ENCODE measurements at regions not wholly inside any gene's neighbourhood (a gene's known extent, or its start where the extent isn't known, plus 50 kb on each side); places are given as distances from the start of the nearest gene placed in this dataset.

- DNase-seq (no peak), ATAC-seq (no peak)
- Mint-ChIP-seq H3K27me3 (no peaks in the 10 kb centered on the region), H3K4me3 (no peak overlapping the region), H3K36me3 (no peaks in the 10 kb centered on the region), H3K27ac (no peak overlapping the region), H3K9me3 (peaks cover 0 to 14% (median 6%) of the 10 kb centered on the region in 11 donors), H3K4me1 (no peaks in the 10 kb centered on the region)
- Histone ChIP-seq H3K36me3 (ENCODE audit: control insufficient read depth in 2 of 3, insufficient read depth in 3 of 3, low read length in 3 of 3) (no peaks in the 10 kb centered on the region), H3K4me1 (ENCODE audit: control insufficient read depth in 2 of 2, insufficient read depth in 2 of 2, low read length in 2 of 2) (no peaks in the 10 kb centered on the region), H3K9me3 (ENCODE audit: control insufficient read depth in 2 of 3, low read length in 3 of 3) (no peaks in the 10 kb centered on the region), H3K27ac (ENCODE audit: low read depth, low read length) (no peak overlapping the region), H3K4me3 (ENCODE audit: low read length) (no peak overlapping the region), H3K27me3 (ENCODE audit: control insufficient read depth in 2 of 2, insufficient read depth in 2 of 2, low read length in 2 of 2) (no peaks in the 10 kb centered on the region)
- POLR2A ChIA-PET: no interaction called here
- CTCF ChIA-PET: no interaction called here
- intact Hi-C loops (cut with micrococcal nuclease): no loop called here
These were observed 520.1 kb upstream of the FRG1 start for GRCh38 chr4:189420572-189420971.

- ChIA-PET POLR2A (no interaction called here), CTCF (no interaction called here)
- no peak overlapping the region for H3K27ac ChIP-seq (ENCODE audit: low read depth, low read length)
- H3K4me1 Mint-ChIP-seq: no peaks in the 10 kb centered on the region
- intact Hi-C loops (cut with micrococcal nuclease): no loop called here
- no peaks in the 10 kb centered on the region for H3K36me3 ChIP-seq (ENCODE audit: control insufficient read depth in 2 of 3, insufficient read depth in 3 of 3, low read length in 3 of 3)
- H3K9me3 Mint-ChIP-seq: peaks cover 2 to 32% (median 12%) of the 10 kb centered on the region in 11 donors
- ATAC-seq (no peak), DNase-seq (no peak)
- no peak overlapping the region for H3K4me3 Mint-ChIP-seq
- no peak overlapping the region for H3K4me3 ChIP-seq (ENCODE audit: low read length)
- peaks cover 0 to 5% (median 0%) of the 10 kb centered on the region in 5 donors for H3K27me3 Mint-ChIP-seq
- H3K27ac Mint-ChIP-seq: no peak overlapping the region
- peaks cover 0 to 4% (median 0%) of the 10 kb centered on the region in 5 donors for H3K36me3 Mint-ChIP-seq
- H3K4me1 ChIP-seq (ENCODE audit: control insufficient read depth in 2 of 2, insufficient read depth in 2 of 2, low read length in 2 of 2): no peaks in the 10 kb centered on the region
- no peaks in the 10 kb centered on the region for H3K9me3 ChIP-seq (ENCODE audit: control insufficient read depth in 2 of 3, low read length in 3 of 3)
- H3K27me3 ChIP-seq (ENCODE audit: control insufficient read depth in 2 of 2, insufficient read depth in 2 of 2, low read length in 2 of 2): no peaks in the 10 kb centered on the region
These were observed 504.5 kb upstream of the FRG1 start for GRCh38 chr4:189436207-189436606.

GRCh38 chr4:189440716-189441115 is 500.0 kb upstream of the FRG1 start:
- H3K9me3 ChIP-seq (ENCODE audit: control insufficient read depth in 2 of 3, low read length in 3 of 3): no peaks in the 10 kb centered on the region
- peaks cover 0 to 14% (median 5%) of the 10 kb centered on the region in 11 donors for H3K9me3 Mint-ChIP-seq
- CTCF ChIA-PET: no interaction called here
- no peak overlapping the region for H3K4me3 ChIP-seq (ENCODE audit: low read length)
- POLR2A ChIA-PET: no interaction called here
- ATAC-seq (no peak), DNase-seq (no peak)
- no peaks in the 10 kb centered on the region for H3K36me3 ChIP-seq (ENCODE audit: control insufficient read depth in 2 of 3, insufficient read depth in 3 of 3, low read length in 3 of 3)
- H3K4me1 Mint-ChIP-seq: no peaks in the 10 kb centered on the region
- no peaks in the 10 kb centered on the region for H3K27me3 ChIP-seq (ENCODE audit: control insufficient read depth in 2 of 2, insufficient read depth in 2 of 2, low read length in 2 of 2)
- no peak overlapping the region for H3K27ac Mint-ChIP-seq
- H3K27ac ChIP-seq (ENCODE audit: low read depth, low read length): no peak overlapping the region
- no peaks in the 10 kb centered on the region for H3K4me1 ChIP-seq (ENCODE audit: control insufficient read depth in 2 of 2, insufficient read depth in 2 of 2, low read length in 2 of 2)
- peaks cover 0 to 5% (median 0%) of the 10 kb centered on the region in 5 donors for H3K27me3 Mint-ChIP-seq
- peaks cover 0 to 4% (median 0%) of the 10 kb centered on the region in 5 donors for H3K36me3 Mint-ChIP-seq
- intact Hi-C loops (cut with micrococcal nuclease): no loop called here
- H3K4me3 Mint-ChIP-seq: no peak overlapping the region

- H3K36me3 Mint-ChIP-seq: no peaks in the 10 kb centered on the region
- CTCF ChIA-PET: no interaction called here
These were observed 497.3 kb upstream of the FRG1 start for GRCh38 chr4:189443341-189443740.

GRCh38 chr4:189445613-189446012 is 495.1 kb upstream of the FRG1 start:
- no peak overlapping the region for H3K4me3 Mint-ChIP-seq
- H3K36me3 ChIP-seq (ENCODE audit: control insufficient read depth in 2 of 3, insufficient read depth in 3 of 3, low read length in 3 of 3): no peaks in the 10 kb centered on the region
- no peaks in the 10 kb centered on the region for H3K27me3 ChIP-seq (ENCODE audit: control insufficient read depth in 2 of 2, insufficient read depth in 2 of 2, low read length in 2 of 2)
- no peaks in the 10 kb centered on the region for H3K36me3 Mint-ChIP-seq
- H3K27ac Mint-ChIP-seq: no peak overlapping the region
- no peak overlapping the region for H3K27ac ChIP-seq (ENCODE audit: low read depth, low read length)
- ATAC-seq: no peak
- H3K27me3 Mint-ChIP-seq: peaks cover 0 to 4% (median 0%) of the 10 kb centered on the region in 5 donors
- H3K9me3 ChIP-seq (ENCODE audit: control insufficient read depth in 2 of 3, low read length in 3 of 3): no peaks in the 10 kb centered on the region
- no peak overlapping the region for H3K4me3 ChIP-seq (ENCODE audit: low read length)
- H3K4me1 Mint-ChIP-seq: no peaks in the 10 kb centered on the region
- H3K4me1 ChIP-seq (ENCODE audit: control insufficient read depth in 2 of 2, insufficient read depth in 2 of 2, low read length in 2 of 2): no peaks in the 10 kb centered on the region
- intact Hi-C loops (cut with micrococcal nuclease): no loop called here
- CTCF ChIA-PET: no interaction called here
- H3K9me3 Mint-ChIP-seq: peaks cover 0 to 25% (median 7%) of the 10 kb centered on the region in 11 donors
- DNase-seq: no peak
- POLR2A ChIA-PET: no interaction called here

More at GRCh38 chr4:189443341-189443740, 497.3 kb upstream of the FRG1 start:
- Histone ChIP-seq H3K9me3 (ENCODE audit: control insufficient read depth in 2 of 3, low read length in 3 of 3) (no peaks in the 10 kb centered on the region), H3K4me3 (ENCODE audit: low read length) (no peak overlapping the region), H3K4me1 (ENCODE audit: control insufficient read depth in 2 of 2, insufficient read depth in 2 of 2, low read length in 2 of 2) (no peaks in the 10 kb centered on the region), H3K27me3 (ENCODE audit: control insufficient read depth in 2 of 2, insufficient read depth in 2 of 2, low read length in 2 of 2) (no peaks in the 10 kb centered on the region), H3K27ac (ENCODE audit: low read depth, low read length) (no peak overlapping the region), H3K36me3 (ENCODE audit: control insufficient read depth in 2 of 3, insufficient read depth in 3 of 3, low read length in 3 of 3) (no peaks in the 10 kb centered on the region)
- ATAC-seq (no peak), DNase-seq (no peak)
- Mint-ChIP-seq H3K27me3 (peaks cover 0 to 5% (median 0%) of the 10 kb centered on the region in 5 donors), H3K4me3 (no peak overlapping the region), H3K9me3 (peaks cover 0 to 11% (median 0%) of the 10 kb centered on the region in 11 donors), H3K4me1 (no peaks in the 10 kb centered on the region), H3K27ac (no peak overlapping the region)
- intact Hi-C loops (cut with micrococcal nuclease): no loop called here
- POLR2A ChIA-PET: no interaction called here

- no peak overlapping the region for H3K27ac ChIP-seq (ENCODE audit: low read depth, low read length)
- peaks cover 0 to 6% (median 0%) of the 10 kb centered on the region in 7 donors for H3K4me1 Mint-ChIP-seq
- CTCF ChIA-PET: no interaction called here
- no peak overlapping the region for H3K4me3 ChIP-seq (ENCODE audit: low read length)
- H3K27me3 Mint-ChIP-seq: no peaks in the 10 kb centered on the region
- peaks cover 0 to 4% (median 0%) of the 10 kb centered on the region in 3 experiments for H3K9me3 ChIP-seq (ENCODE audit: control insufficient read depth in 2 of 3, low read length in 3 of 3)
- H3K4me3 Mint-ChIP-seq: no peak overlapping the region
- H3K27me3 ChIP-seq (ENCODE audit: control insufficient read depth in 2 of 2, insufficient read depth in 2 of 2, low read length in 2 of 2): no peaks in the 10 kb centered on the region
- POLR2A ChIA-PET: no interaction called here
- intact Hi-C loops (cut with micrococcal nuclease): no loop called here
- ATAC-seq: no peak
- no peak for DNase-seq
- peak overlapping the region in 1 of 9 donors; percentile 76 for H3K27ac Mint-ChIP-seq
- H3K9me3 Mint-ChIP-seq: peaks cover 6 to 30% (median 15%) of the 10 kb centered on the region in 11 donors
- no peaks in the 10 kb centered on the region for H3K36me3 ChIP-seq (ENCODE audit: control insufficient read depth in 2 of 3, insufficient read depth in 3 of 3, low read length in 3 of 3)
- H3K36me3 Mint-ChIP-seq: peaks cover 0 to 3% (median 0%) of the 10 kb centered on the region in 5 donors
- no peaks in the 10 kb centered on the region for H3K4me1 ChIP-seq (ENCODE audit: control insufficient read depth in 2 of 2, insufficient read depth in 2 of 2, low read length in 2 of 2)
These were observed 476.9 kb upstream of the FRG1 start for GRCh38 chr4:189463734-189464133.

- no peak overlapping the region for H3K27ac Mint-ChIP-seq
- no peaks in the 10 kb centered on the region for H3K9me3 ChIP-seq (ENCODE audit: control insufficient read depth in 2 of 3, low read length in 3 of 3)
- no peak overlapping the region for H3K4me3 ChIP-seq (ENCODE audit: low read length)
- ChIA-PET POLR2A (no interaction called here), CTCF (no interaction called here)
- DNase-seq (no peak), ATAC-seq (no peak)
- H3K27me3 Mint-ChIP-seq: no peaks in the 10 kb centered on the region
- no peaks in the 10 kb centered on the region for H3K27me3 ChIP-seq (ENCODE audit: control insufficient read depth in 2 of 2, insufficient read depth in 2 of 2, low read length in 2 of 2)
- H3K4me1 ChIP-seq (ENCODE audit: control insufficient read depth in 2 of 2, insufficient read depth in 2 of 2, low read length in 2 of 2): no peaks in the 10 kb centered on the region
- H3K4me3 Mint-ChIP-seq: no peak overlapping the region
- peaks cover 0 to 5% (median 0%) of the 10 kb centered on the region in 5 donors for H3K36me3 Mint-ChIP-seq
- intact Hi-C loops (cut with micrococcal nuclease): no loop called here
- no peak overlapping the region for H3K27ac ChIP-seq (ENCODE audit: low read depth, low read length)
- H3K4me1 Mint-ChIP-seq: peaks cover 0 to 3% (median 0%) of the 10 kb centered on the region in 7 donors
- no peaks in the 10 kb centered on the region for H3K36me3 ChIP-seq (ENCODE audit: control insufficient read depth in 2 of 3, insufficient read depth in 3 of 3, low read length in 3 of 3)
- peaks cover 4 to 27% (median 12%) of the 10 kb centered on the region in 11 donors for H3K9me3 Mint-ChIP-seq
These were observed 446.3 kb upstream of the FRG1 start for GRCh38 chr4:189494407-189494806.
